GM10248 (cell line): ENCODE measurements at regions not wholly inside any gene's neighbourhood (a gene's known extent, or its start where the extent isn't known, plus 50 kb on each side); places are given as distances from the start of the nearest gene placed in this dataset.

Experiments used
- CTCF ChIA-PET: fragments of 300-600 bp; sonication (Branson Sonifier 250); formaldehyde crosslinking; extraction: SDS; loops from one replicate; lab custom pipeline; 2021; ENCODE audit warnings: antibody characterized with exemption; lab: Yijun Ruan, JAX
- POLR2A ChIA-PET: fragments of 350-650 bp; sonication (Branson Sonifier 250); formaldehyde crosslinking; extraction: SDS; loops from one replicate; lab custom pipeline; 2020; ENCODE audit warnings: antibody characterized with exemption; lab: Yijun Ruan, JAX
- DNase-seq: peaks from one replicate; pipeline ENCODE4 v3.0.0; 2012; ENCODE audit errors: extremely low spot score
- TF ChIP-seq, protein P1 (sequence below): IDR thresholded peaks from 2 replicates; pipeline ENCODE4 v1.5.1; 2012; ENCODE audit warnings: mild to moderate bottlenecking, low read depth; ENCODE audit errors: extremely low read depth, missing control alignments, control extremely low read depth

DNA sequence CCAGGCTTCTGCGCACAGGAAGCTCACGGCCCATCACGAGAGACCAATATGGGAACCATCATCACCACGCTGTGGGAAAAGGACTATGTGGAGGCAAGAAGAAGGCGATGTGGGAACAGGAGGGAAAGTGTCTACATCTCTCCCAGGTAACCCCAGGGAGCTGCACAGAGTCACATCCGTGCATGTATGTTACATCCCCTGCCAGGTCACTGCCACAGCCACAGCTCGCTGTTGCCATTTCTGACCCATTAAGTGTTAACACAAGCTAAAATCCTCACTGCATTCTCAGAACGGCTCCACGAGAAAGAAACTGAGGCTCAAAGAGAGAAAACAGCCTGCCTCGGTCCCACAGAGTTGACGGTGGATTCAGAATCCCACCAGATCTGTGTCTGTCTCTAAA is 319.1 kb downstream of the FOXL1 start:
- DNase-seq, result no peak
- TF ChIP-seq, protein P1, sequence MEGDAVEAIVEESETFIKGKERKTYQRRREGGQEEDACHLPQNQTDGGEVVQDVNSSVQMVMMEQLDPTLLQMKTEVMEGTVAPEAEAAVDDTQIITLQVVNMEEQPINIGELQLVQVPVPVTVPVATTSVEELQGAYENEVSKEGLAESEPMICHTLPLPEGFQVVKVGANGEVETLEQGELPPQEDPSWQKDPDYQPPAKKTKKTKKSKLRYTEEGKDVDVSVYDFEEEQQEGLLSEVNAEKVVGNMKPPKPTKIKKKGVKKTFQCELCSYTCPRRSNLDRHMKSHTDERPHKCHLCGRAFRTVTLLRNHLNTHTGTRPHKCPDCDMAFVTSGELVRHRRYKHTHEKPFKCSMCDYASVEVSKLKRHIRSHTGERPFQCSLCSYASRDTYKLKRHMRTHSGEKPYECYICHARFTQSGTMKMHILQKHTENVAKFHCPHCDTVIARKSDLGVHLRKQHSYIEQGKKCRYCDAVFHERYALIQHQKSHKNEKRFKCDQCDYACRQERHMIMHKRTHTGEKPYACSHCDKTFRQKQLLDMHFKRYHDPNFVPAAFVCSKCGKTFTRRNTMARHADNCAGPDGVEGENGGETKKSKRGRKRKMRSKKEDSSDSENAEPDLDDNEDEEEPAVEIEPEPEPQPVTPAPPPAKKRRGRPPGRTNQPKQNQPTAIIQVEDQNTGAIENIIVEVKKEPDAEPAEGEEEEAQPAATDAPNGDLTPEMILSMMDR, result no peak
- ChIA-PET CTCF (no interaction called here), POLR2A (no interaction called here)

GRCh38 chr16:86898386-86898785 is 320.0 kb downstream of the FOXL1 start:
- CTCF ChIA-PET, result no interaction called here
- TF ChIP-seq, protein P1, result no peak
- DNase-seq, result no peak
- POLR2A ChIA-PET, result no interaction called here

GRCh38 chr16:86899151-86899550 is 320.8 kb downstream of the FOXL1 start:
- DNase-seq, result no peak
- POLR2A ChIA-PET, result no interaction called here
- CTCF ChIA-PET, result no interaction called here
- TF ChIP-seq, protein P1, result no peak

- ChIA-PET CTCF (no interaction called here), POLR2A (no interaction called here)
- TF ChIP-seq, protein P1, result no peak
- DNase-seq, result no peak
These were observed 321.4 kb downstream of the FOXL1 start for GRCh38 chr16:86899757-86900156.

GRCh38 chr16:86901483-86901882 is 323.1 kb downstream of the FOXL1 start:
- TF ChIP-seq, protein P1, result no peak
- ChIA-PET CTCF (no interaction called here), POLR2A (no interaction called here)

GRCh38 chr16:86902656-86903001 is 324.3 kb downstream of the FOXL1 start:
- TF ChIP-seq, protein P1, result no peak
- no peak for DNase-seq
- POLR2A ChIA-PET, result no interaction called here
- CTCF ChIA-PET, result interaction anchor here (1.0 kb wide), 2 partner anchors 15 to 26 kb away, joined by 3 read pairs; no protein-coding TSS in a partner anchor

More at GRCh38 chr16:86901483-86901882, 323.1 kb downstream of the FOXL1 start:
- DNase-seq, result no peak

DNA sequence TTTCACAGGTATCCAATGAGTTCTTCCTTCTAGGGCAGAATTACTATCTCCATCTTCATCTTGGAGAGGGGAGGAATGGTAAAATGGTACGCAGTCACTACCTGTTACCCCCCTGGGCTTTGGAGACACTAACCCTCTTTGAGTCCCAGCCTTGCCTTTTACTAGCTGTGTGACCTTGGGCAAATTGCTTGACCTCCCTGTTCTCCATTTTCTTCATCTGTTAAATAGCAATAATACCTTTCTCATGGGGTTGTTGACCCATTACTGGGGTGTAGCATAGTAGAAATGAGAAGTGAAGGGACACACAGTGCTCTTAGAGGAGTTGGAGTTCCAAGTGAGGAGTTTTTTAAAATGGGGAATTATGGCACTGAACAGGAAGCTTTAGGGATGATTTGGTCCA is 324.7 kb downstream of the FOXL1 start:
- POLR2A ChIA-PET, result no interaction called here
- no peak for DNase-seq
- CTCF ChIA-PET, result interaction anchor here (1.0 kb wide), 1 partner anchor 26 kb away, joined by 3 read pairs; no protein-coding TSS in a partner anchor
- TF ChIP-seq, protein P1, result no peak
